ENCODE measurements at regions not wholly inside any gene's neighbourhood (a gene's known extent, or its start where the extent isn't known, plus 50 kb on each side); places are given as distances from the start of the nearest gene placed in this dataset.
"Not testable (repeated sequence)": the region's sequence is repeated elsewhere in the genome, so short reads cannot be mapped to it uniquely, and the experiment has no call there.

DNA sequence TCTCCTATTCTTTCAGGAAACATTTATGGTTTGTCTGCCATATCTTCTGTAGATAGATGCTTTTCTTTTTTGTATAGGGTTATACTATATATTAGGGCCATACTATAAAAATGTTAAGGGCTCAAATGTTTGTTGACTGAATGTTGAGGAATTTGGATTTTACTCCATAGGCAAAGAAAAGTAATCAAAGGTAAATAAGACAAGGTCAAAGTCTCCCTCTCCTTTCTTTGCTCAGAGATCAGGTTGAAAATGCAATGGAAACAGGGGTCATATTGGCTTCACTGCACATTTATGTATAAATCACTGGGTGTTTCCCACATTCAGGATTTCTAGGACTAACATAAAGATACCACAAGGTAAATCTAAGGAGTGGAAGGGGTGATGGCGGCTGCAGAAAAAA lies 291.4 kb upstream of the FZD8 start:
- Histone ChIP-seq H3K4me1 (ENCODE audit: insufficient read depth, low read length) (peaks cover 6% of the 10 kb centered on the region; the same call in 1 of the 2 replicates), H3K9ac (ENCODE audit: low read depth, low read length) (no peak overlapping the region), H3K36me3 (ENCODE audit: insufficient read depth, low read length) (no peaks in the 10 kb centered on the region; the same call in 1 of the 2 replicates), H3K9me3 (ENCODE audit: control insufficient read depth, insufficient read depth, low read length) (no peaks in the 10 kb centered on the region)

DNA sequence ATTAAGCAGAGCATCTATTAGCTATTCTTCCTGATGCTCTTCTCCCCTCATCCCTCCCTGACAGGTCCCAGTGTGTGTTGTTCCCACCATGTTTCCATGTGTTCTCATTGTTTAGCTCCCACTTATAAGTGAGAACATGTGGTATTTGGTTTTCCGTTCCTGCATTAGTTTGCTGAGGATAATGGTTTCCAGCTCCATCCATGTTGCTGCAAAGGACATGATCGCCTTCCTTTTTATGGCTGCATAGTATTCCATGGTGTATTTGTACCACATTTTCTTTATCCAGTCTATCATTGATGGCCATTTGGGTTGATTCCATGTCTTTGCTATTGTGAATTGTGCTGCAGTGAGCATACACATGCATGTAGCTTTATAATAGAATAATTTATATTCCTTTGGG lies 287.9 kb upstream of the FZD8 start:
- not testable (repeated sequence) for H3K9ac ChIP-seq (ENCODE audit: low read depth, low read length); H3K36me3 ChIP-seq (ENCODE audit: insufficient read depth, low read length); H3K9me3 ChIP-seq (ENCODE audit: control insufficient read depth, insufficient read depth, low read length)
- H3K4me1 ChIP-seq (ENCODE audit: insufficient read depth, low read length), result peaks cover 29% of the 10 kb centered on the region

DNA sequence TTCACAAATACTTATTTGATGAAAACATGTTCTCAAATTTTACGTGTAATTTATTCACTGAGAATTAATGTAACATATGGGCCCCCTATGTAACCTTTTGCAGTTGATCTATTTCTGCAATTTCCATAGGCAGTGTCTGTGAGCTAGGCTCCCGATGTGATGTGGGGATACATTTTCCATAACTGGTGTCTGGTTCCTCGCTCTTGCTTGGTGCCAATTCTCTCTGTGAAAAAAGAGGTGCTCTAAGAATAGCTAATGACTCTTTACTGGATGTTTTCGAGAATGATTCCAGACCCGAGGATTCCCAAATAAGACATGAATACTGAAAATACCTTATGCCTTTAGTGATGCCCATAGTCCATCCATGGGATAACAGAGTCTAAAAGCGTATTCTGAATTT lies 286.7 kb upstream of the FZD8 start:
- no peak overlapping the region for H3K9ac ChIP-seq (ENCODE audit: low read depth, low read length)
- peaks cover 30% of the 10 kb centered on the region for H3K4me1 ChIP-seq (ENCODE audit: insufficient read depth, low read length)
- H3K36me3 ChIP-seq (ENCODE audit: insufficient read depth, low read length), result no peaks in the 10 kb centered on the region
- H3K9me3 ChIP-seq (ENCODE audit: control insufficient read depth, insufficient read depth, low read length), result no peaks in the 10 kb centered on the region

DNA sequence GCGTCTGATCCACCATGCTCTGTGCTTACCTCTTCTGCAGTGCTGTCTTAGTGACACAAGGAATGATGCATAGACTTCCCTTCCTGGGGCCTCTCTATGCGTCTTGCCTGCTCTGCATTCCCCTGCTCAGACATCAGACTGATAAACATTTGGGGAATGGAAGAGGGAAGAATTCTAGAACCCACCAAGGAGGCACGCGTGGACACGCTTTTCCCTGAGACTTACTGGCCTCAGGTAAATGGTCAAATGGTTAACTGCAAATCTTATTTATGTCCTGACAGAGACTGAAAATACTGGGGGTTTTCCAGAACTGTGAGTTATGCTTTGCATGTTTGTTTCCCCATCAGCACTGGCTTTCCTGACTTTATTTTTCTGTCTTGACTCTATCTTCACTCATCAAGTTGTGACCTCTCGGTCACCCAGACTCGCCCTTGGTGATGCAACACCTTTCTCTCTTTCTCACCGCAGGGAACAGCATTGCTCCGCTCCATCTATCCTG lies 285.9 kb upstream of the FZD8 start:
- no peaks in the 10 kb centered on the region for H3K9me3 ChIP-seq (ENCODE audit: control insufficient read depth, insufficient read depth, low read length)
- H3K4me1 ChIP-seq (ENCODE audit: insufficient read depth, low read length), result peaks cover 30% of the 10 kb centered on the region
- no peaks in the 10 kb centered on the region for H3K36me3 ChIP-seq (ENCODE audit: insufficient read depth, low read length)
- H3K9ac ChIP-seq (ENCODE audit: low read depth, low read length), result no peak overlapping the region

DNA sequence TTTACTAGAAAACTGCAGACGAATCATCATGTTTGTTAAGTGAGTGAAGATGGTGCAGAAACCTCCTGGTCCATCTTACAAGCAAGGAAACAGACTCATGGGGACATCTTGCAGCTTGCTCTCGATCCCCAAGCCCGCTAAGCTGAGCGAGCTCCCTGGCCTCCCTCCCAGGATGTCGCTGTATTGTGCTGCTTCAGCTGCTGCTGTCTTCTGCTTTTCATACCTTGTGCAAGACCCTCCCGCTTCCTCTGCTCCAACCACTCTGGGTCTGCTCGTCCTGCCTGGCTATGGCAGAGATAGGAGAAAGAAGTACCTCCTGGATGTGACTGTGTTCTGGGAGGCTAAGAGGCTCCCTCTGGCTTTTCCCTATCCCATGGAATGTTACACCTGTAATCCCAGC lies 285.2 kb upstream of the FZD8 start:
- no peak overlapping the region for H3K9ac ChIP-seq (ENCODE audit: low read depth, low read length)
- H3K9me3 ChIP-seq (ENCODE audit: control insufficient read depth, insufficient read depth, low read length), result no peaks in the 10 kb centered on the region
- no peaks in the 10 kb centered on the region for H3K36me3 ChIP-seq (ENCODE audit: insufficient read depth, low read length)
- H3K4me1 ChIP-seq (ENCODE audit: insufficient read depth, low read length), result peaks cover 30% of the 10 kb centered on the region

DNA sequence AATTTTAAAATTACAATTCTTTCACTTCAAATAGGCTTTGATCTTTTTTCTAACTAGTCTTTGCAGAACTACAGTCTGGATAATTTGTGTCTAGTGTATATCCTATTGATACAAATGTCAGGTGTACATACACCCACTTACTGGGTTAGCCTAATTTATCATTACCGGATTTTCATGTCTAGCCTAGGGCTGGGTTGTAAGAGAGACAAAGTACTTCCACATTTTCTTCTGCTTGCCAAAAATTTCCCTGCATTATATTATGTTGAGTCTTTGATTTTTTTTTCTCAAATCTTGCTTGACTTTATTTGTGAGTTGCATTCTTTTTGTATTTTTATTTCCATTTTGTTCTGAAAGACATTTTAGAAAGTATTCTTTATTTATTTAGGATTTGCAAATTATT lies 284.8 kb upstream of the FZD8 start:
- Histone ChIP-seq H3K9ac (ENCODE audit: low read depth, low read length) (no peak overlapping the region), H3K4me1 (ENCODE audit: insufficient read depth, low read length) (peaks cover 30% of the 10 kb centered on the region), H3K36me3 (ENCODE audit: insufficient read depth, low read length) (no peaks in the 10 kb centered on the region), H3K9me3 (ENCODE audit: control insufficient read depth, insufficient read depth, low read length) (no peaks in the 10 kb centered on the region)

DNA sequence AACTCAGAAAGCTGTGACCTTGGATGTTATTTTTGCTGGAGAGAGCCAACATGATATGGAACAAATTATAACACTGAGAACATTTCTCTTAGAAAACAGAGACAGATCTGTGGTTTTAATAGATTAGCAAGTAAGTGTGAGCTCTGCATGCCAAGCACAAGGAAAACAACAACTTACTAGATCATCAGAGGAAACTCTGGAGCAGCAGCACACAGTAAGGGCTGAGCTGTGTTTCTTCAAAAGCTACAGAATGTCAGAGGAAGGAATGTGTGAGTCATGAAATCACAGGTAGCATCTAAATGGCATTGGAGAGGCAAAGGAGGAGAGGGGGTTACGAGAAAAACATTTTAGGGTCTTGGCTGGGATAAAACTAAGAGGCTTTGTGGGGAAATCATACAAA lies 283.4 kb upstream of the FZD8 start:
- no peak overlapping the region for H3K9ac ChIP-seq (ENCODE audit: low read depth, low read length)
- H3K9me3 ChIP-seq (ENCODE audit: control insufficient read depth, insufficient read depth, low read length), result no peaks in the 10 kb centered on the region
- no peaks in the 10 kb centered on the region for H3K36me3 ChIP-seq (ENCODE audit: insufficient read depth, low read length)
- H3K4me1 ChIP-seq (ENCODE audit: insufficient read depth, low read length), result peaks cover 30% of the 10 kb centered on the region

DNA sequence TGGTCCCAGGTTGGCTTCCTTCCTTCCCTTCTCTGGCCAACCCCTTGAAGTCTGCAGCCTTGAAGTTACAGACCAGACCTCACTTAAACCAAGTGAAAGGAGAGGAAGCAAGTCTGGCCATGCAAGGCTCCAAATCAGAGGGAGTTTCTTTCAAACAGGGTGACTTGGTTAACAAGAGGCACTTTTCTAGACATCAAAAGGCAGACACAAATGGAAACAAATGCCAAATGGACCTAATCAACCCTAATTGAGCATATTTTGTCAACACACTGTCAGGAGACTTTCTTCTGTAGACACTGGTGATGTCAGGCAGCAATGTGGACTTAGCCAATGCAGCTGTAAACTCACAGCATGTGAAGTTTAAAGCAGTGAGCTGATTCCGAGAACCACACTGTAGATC lies 282.7 kb upstream of the FZD8 start:
- H3K9ac ChIP-seq (ENCODE audit: low read depth, low read length), result no peak overlapping the region
- H3K36me3 ChIP-seq (ENCODE audit: insufficient read depth, low read length), result no peaks in the 10 kb centered on the region
- H3K4me1 ChIP-seq (ENCODE audit: insufficient read depth, low read length), result peaks cover 30% of the 10 kb centered on the region
- H3K9me3 ChIP-seq (ENCODE audit: control insufficient read depth, insufficient read depth, low read length), result no peaks in the 10 kb centered on the region

DNA sequence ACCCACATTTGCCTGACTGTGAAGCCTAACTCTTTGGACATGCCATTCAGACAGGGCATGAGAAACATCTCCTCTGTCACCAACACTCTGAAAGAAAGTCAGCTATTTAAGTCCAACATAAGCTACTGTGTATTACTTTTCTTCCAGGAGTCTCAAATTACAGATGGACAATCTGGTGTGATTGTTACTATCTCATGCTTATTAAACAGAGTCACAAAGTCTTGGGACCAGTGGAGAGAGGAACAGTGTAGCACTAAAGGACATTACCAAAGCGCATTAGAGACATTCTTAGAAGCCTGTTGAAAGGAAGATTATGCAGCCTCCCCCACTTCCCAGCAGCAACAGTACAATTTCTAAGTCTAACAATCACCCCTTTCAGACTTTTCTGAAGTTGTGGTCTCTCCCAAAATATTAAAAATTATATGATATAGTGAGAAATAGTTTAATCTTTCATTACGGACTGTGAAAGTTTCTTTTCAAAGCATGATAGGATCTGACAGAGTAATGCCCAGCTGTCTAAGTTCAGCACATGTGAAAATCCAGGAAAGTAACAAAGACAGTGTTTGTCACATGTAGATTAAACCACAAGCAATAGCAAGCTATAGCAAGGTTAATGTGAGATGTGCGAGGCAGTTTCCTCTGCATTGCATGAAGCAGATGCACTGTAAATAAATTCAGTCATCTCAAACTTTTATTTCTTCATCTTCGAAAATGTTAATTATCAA lies 280.9 kb upstream of the FZD8 start:
- Histone ChIP-seq H3K4me1 (ENCODE audit: insufficient read depth, low read length) (peaks cover 28% of the 10 kb centered on the region), H3K36me3 (ENCODE audit: insufficient read depth, low read length) (no peaks in the 10 kb centered on the region), H3K9ac (ENCODE audit: low read depth, low read length) (no peak overlapping the region), H3K9me3 (ENCODE audit: control insufficient read depth, insufficient read depth, low read length) (no peaks in the 10 kb centered on the region)

DNA sequence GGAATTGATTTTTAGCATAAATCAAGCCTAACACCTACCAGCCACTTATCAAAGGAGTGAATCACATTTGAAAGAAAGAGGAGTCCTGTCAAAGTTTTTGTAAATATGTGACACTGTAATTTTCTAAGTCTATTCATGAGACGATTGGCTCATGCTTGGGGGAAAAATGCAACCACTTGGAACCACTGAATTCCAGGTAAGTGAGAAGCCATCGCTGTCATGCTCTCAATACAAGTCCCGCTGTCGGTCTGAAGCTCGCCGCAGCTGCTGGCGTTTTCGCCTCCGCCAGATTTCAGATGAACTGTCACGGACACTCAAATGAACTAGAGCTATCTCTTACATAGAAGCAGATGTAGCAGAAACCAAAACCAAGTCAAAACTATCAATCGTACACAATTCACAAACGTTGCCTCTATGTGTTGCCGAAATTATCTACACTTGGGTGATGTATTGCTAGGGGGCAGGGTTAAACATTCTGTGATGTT lies 279.8 kb upstream of the FZD8 start:
- Histone ChIP-seq H3K9me3 (ENCODE audit: control insufficient read depth, insufficient read depth, low read length) (no peaks in the 10 kb centered on the region), H3K4me1 (ENCODE audit: insufficient read depth, low read length) (peaks cover 22% of the 10 kb centered on the region), H3K9ac (ENCODE audit: low read depth, low read length) (no peak overlapping the region), H3K36me3 (ENCODE audit: insufficient read depth, low read length) (no peaks in the 10 kb centered on the region)

DNA sequence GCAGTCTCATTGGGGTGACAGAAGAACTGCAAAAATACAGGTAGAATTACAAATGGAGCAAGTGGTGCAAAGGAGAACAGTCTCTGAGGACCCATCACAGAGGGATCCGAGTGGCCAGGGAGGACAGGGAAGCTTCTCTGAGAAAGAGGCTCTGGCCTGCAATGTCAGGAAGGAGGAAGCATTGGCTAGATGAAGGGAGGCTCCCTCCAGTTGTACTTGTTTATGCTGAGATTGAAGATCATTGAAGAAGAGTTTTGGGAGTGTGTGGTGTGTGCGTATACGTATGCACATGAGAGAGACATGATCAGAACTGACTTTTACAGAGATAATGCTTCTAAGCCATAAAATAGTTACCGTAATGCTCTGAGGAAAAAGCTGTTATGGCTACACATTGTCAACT lies 274.7 kb upstream of the FZD8 start:
- Histone ChIP-seq H3K9ac (ENCODE audit: low read depth, low read length) (no peak overlapping the region), H3K36me3 (ENCODE audit: insufficient read depth, low read length) (no peaks in the 10 kb centered on the region), H3K4me1 (ENCODE audit: insufficient read depth, low read length) (peaks cover 19% of the 10 kb centered on the region), H3K9me3 (ENCODE audit: control insufficient read depth, insufficient read depth, low read length) (no peaks in the 10 kb centered on the region)

DNA sequence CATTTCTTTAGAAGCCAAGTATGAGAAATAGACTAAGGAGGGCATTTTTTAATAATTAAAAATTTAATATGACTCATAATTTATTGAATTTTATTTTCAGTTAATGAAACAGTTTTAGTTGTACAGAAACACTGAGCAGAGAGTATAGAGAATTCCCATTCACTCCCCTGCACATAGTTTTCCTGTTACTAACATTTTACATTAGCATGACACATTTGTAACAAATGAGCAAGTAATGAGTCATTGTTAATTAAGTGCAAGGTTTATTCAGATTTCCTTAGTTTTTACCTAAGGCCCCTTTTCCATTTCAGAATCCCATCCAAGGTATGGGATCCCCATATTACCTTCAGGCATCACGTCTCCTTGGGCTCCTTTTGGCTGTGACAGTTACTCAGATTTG lies 271.5 kb upstream of the FZD8 start:
- H3K9ac ChIP-seq (ENCODE audit: low read depth, low read length), result no peak overlapping the region
- peaks cover 31% of the 10 kb centered on the region for H3K4me1 ChIP-seq (ENCODE audit: insufficient read depth, low read length)
- no peaks in the 10 kb centered on the region for H3K36me3 ChIP-seq (ENCODE audit: insufficient read depth, low read length)
- no peaks in the 10 kb centered on the region for H3K9me3 ChIP-seq (ENCODE audit: control insufficient read depth, insufficient read depth, low read length)

DNA sequence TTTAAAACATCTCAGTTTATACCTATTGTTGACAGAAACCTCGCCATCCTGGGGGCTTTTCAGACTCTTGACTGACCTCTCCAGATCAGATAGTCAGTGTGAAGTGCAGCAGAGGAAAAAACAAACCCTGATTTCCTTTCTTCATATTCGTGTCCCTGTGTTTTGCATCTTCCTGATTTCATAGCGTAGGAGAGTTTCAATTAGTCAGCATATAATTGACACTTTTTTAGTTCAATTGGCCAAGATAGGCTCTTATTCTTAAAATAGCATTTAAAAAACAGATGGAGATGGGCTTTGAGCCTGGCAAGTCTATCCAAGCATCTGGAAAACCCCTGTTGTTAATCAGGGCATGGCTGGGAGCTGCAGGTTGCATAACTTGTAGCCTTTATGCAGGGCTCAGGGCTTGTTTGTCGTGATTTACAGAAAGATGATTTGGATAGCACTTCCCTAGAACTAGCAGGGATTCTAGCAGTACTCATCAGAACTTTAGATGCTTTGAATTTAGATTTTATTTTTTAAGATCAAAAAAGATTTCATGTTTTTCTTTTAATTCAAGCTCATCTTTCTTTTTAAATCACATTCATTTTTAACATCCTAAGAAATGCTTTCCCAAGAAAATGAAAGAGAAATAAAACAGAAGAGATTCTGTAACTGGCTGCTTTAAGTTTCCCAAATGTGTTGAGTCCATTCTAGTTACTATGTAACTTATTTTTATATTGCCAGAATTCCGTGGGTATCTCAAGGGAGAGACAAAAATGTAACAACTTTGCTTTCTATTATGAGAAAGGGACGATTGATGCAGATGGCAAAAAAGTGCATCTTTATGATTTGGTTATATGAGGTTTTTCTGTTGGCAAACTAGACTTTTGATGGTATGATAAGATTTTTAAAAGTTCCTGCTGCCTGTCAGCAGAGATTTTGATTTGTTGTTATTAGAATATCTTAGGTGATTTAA lies 270.8 kb upstream of the FZD8 start:
- H3K9me3 ChIP-seq (ENCODE audit: control insufficient read depth, insufficient read depth, low read length), result no peaks in the 10 kb centered on the region
- H3K9ac ChIP-seq (ENCODE audit: low read depth, low read length), result no peak overlapping the region
- H3K4me1 ChIP-seq (ENCODE audit: insufficient read depth, low read length), result peaks cover 36% of the 10 kb centered on the region
- H3K36me3 ChIP-seq (ENCODE audit: insufficient read depth, low read length), result no peaks in the 10 kb centered on the region

DNA sequence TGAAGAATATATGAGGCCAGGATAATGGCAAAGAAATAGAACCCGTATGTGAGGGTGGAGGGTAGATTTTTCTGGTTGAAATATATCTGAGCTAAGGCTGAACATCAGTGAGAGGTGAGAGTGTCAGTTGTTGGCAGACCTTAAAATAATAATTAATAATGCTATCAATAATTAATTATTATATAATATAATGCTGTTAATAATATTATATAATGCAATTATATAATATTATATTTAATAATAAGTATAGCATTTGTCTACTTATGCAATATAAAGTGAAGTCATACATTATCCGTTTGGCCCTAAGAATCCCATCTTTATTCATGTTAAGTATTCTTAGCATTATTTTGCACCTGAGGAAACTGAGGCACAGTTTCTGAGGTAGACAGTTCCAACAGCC lies 269.9 kb upstream of the FZD8 start:
- Histone ChIP-seq H3K9ac (ENCODE audit: low read depth, low read length) (no peak overlapping the region), H3K36me3 (ENCODE audit: insufficient read depth, low read length) (no peaks in the 10 kb centered on the region), H3K9me3 (ENCODE audit: control insufficient read depth, insufficient read depth, low read length) (no peaks in the 10 kb centered on the region), H3K4me1 (ENCODE audit: insufficient read depth, low read length) (peaks cover 37% of the 10 kb centered on the region)

DNA sequence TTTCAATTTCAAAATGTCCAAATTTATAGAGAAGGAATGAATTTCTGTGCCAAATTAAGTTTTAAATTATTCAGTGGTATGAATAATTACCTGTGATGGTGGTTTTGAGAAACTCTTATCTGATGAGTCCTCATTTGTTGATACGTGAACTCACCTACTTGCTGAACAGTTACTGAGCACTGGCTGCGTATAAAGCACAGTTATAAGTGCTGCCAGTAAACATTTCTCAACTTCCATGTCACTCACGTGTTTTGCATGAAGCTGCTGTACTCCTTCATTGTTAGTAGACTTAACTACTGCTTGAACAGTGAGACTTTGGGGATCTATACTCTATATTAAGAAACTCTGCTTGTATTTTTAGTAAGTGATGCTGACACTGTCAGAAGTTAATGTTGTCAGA lies 269.1 kb upstream of the FZD8 start:
- H3K9ac ChIP-seq (ENCODE audit: low read depth, low read length), result no peak overlapping the region
- H3K4me1 ChIP-seq (ENCODE audit: insufficient read depth, low read length), result peaks cover 37% of the 10 kb centered on the region
- no peaks in the 10 kb centered on the region for H3K9me3 ChIP-seq (ENCODE audit: control insufficient read depth, insufficient read depth, low read length)
- no peaks in the 10 kb centered on the region for H3K36me3 ChIP-seq (ENCODE audit: insufficient read depth, low read length)
